GM12872 (cell line): ENCODE measurements at regions not wholly inside any gene's neighbourhood (a gene's known extent, or its start where the extent isn't known, plus 50 kb on each side); places are given as distances from the start of the nearest gene placed in this dataset.

Experiments used
- CTCF ChIP-seq: IDR thresholded peaks from 3 replicates; pipeline ENCODE4 v1.5.1; 2011; ENCODE audit warnings: low read depth, mild to moderate bottlenecking, low read length, moderate library complexity; ENCODE audit not compliant: insufficient read depth

GRCh38 chr7:68562323-68562899 lies 1035.9 kb upstream of the AUTS2 start:
- no peak for TF ChIP-seq CTCF

- TF ChIP-seq CTCF: no peak
Measured at GRCh38 chr7:68564306-68565135, 1033.8 kb upstream of the AUTS2 start.

- no peak for TF ChIP-seq CTCF
Measured at GRCh38 chr7:68571286-68571685, 1027.0 kb upstream of the AUTS2 start.

GRCh38 chr7:68573271-68574005 lies 1024.8 kb upstream of the AUTS2 start:
- no peak for TF ChIP-seq CTCF

- no peak for TF ChIP-seq CTCF
Measured at GRCh38 chr7:68576366-68576765, 1021.9 kb upstream of the AUTS2 start.

GRCh38 chr7:68581417-68581816 lies 1016.9 kb upstream of the AUTS2 start:
- TF ChIP-seq CTCF: no peak

- TF ChIP-seq CTCF: no peak
Measured at GRCh38 chr7:68587599-68587998, 1010.7 kb upstream of the AUTS2 start.
